PC-9 (cell line): ENCODE measurements at regions not wholly inside any gene's neighbourhood (a gene's known extent, or its start where the extent isn't known, plus 50 kb on each side); places are given as distances from the start of the nearest gene placed in this dataset.

Experiments
- CTCF ChIP-seq: fragments of 200-600 bp; sonication (generic); conservative IDR thresholded peaks from 2 replicates; pipeline ENCODE4 v1.6.1; 2017; ENCODE audit warnings: mixed run types, antibody characterized with exemption, mild to moderate bottlenecking, moderate library complexity
- EZH2 ChIP-seq: fragments of 200-600 bp; sonication (generic); IDR thresholded peaks from 2 replicates; pipeline ENCODE4 v1.8.0; 2017; ENCODE audit warnings: antibody characterized with exemption, low read depth

- TF ChIP-seq CTCF: no peak
- TF ChIP-seq EZH2: no peak
These were observed 80.7 kb upstream of the LRPAP1 start for GRCh38 chr4:3612934-3613333.
